Ramos (cell line): ENCODE measurements at regions not wholly inside any gene's neighbourhood (a gene's known extent, or its start where the extent isn't known, plus 50 kb on each side); places are given as distances from the start of the nearest gene placed in this dataset.

Experiments used
- in situ Hi-C: fragments of 300-500 bp; cut with MboI; formaldehyde crosslinking; loops from one replicate; pipeline ENCODE4 v1.14.3; 2022; ENCODE audit warnings: low sequenced_read_pairs; ENCODE audit not compliant: unreplicated experiment

- in situ Hi-C loops = no loop called here
Measured at GRCh38 chr14:38855513-38855912, 247.5 kb downstream of the SEC23A start.

- in situ Hi-C loops = no loop called here
Measured at GRCh38 chr14:38851111-38851510, 251.9 kb downstream of the SEC23A start.

GRCh38 chr14:38850664-38851063 lies 252.4 kb downstream of the SEC23A start:
- in situ Hi-C loops = no loop called here

GRCh38 chr14:38848243-38848935 lies 254.6 kb downstream of the SEC23A start:
- in situ Hi-C loops = no loop called here

GRCh38 chr14:38847161-38847560 lies 255.9 kb downstream of the SEC23A start:
- in situ Hi-C loops = no loop called here

- in situ Hi-C loops = no loop called here
Measured at GRCh38 chr14:38839694-38840365, 263.2 kb downstream of the SEC23A start.

- in situ Hi-C loops = no loop called here
Measured at GRCh38 chr14:38838979-38839323, 264.1 kb downstream of the SEC23A start.

- in situ Hi-C loops = no loop called here
Measured at GRCh38 chr14:38838049-38838978, 264.7 kb downstream of the SEC23A start.

- in situ Hi-C loops = no loop called here
Measured at GRCh38 chr14:38837343-38838048, 265.5 kb downstream of the SEC23A start.

- in situ Hi-C loops = no loop called here
Measured at GRCh38 chr14:38836539-38836938, 266.5 kb downstream of the SEC23A start.

GRCh38 chr14:38835874-38836273 lies 267.2 kb downstream of the SEC23A start:
- in situ Hi-C loops = no loop called here

- in situ Hi-C loops = no loop called here
Measured at GRCh38 chr14:38828183-38828827, 274.7 kb downstream of the SEC23A start.

GRCh38 chr14:38824706-38825105 lies 278.3 kb downstream of the SEC23A start:
- in situ Hi-C loops = no loop called here

- in situ Hi-C loops = no loop called here
Measured at GRCh38 chr14:38818555-38818954, 284.5 kb downstream of the SEC23A start.

GRCh38 chr14:38808734-38809455 lies 294.1 kb downstream of the SEC23A start:
- in situ Hi-C loops = no loop called here

- in situ Hi-C loops = no loop called here
Measured at GRCh38 chr14:38799671-38800070, 303.4 kb downstream of the SEC23A start.

- in situ Hi-C loops = no loop called here
Measured at GRCh38 chr14:38794677-38795076, 308.4 kb downstream of the SEC23A start.

GRCh38 chr14:38791862-38792261 lies 311.2 kb downstream of the SEC23A start:
- in situ Hi-C loops = no loop called here

- in situ Hi-C loops = no loop called here
Measured at GRCh38 chr14:38790916-38791315, 312.1 kb downstream of the SEC23A start.
